Glomerular endothelial cell (primary cell): ENCODE measurements at regions not wholly inside any gene's neighbourhood (a gene's known extent, or its start where the extent isn't known, plus 50 kb on each side); places are given as distances from the start of the nearest gene placed in this dataset.

Source experiments
- DNase-seq: peaks from one replicate; pipeline ENCODE4 v3.0.0-alpha.2; 2011; ENCODE audit warnings: low read depth, low spot score; ENCODE audit errors: extremely low read depth

DNA sequence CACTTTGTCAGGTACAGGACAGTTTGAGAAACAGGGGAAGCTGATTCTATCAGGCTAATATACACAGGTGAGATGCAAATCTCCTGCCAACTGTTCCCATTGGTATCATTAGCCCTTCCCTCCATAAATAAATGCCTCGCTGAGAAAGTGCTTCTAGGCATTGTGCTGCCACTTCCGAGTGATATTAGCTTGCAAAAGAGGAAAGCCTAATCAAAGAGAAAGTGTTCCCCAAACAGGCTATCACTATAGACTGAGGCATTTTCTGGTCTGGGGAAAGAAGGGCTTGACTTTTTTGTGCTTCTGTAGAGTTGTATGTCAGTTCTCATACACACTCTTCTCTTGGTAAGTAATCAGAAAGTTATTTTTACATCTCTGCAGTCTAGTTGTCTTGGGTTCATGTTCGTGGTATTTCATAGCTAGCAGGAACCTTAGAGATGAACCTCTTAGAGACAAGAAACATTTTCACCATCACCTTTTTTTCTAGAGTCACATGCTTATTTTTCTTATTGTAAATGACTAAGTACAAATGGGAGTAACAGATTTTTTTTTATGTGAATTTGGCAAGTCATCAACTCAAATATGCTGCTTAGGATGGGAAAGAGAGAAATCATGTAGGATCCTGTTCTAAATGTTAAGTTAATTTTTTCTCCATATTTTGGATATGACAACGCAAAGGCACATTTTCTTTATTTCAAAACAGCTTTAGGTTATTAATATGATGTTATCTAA is 1009.8 kb downstream of the ADGRL3 start:
- DNase-seq: no peak

GRCh38 chr4:62208921-62209320 is 1008.8 kb downstream of the ADGRL3 start:
- no peak for DNase-seq

DNA sequence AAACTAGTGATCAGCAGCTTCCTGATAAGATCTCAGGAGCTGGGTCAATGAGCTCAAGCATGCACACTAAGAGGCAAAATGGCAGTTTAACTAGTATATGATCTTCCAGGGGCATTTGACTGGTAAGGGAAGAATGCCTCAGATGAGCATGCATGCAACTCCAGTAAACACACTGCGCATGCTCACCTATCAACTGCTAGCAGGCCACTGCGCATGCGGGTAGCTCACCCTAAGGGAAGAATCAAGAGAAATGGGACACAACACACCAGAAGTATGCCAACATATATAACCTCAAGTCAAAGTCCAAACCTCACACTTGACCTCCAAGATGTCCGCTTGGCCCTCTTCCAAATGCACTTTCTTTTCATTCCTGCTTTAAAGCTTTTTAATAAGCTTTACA is 1004.0 kb downstream of the ADGRL3 start:
- DNase-seq: no peak

DNA sequence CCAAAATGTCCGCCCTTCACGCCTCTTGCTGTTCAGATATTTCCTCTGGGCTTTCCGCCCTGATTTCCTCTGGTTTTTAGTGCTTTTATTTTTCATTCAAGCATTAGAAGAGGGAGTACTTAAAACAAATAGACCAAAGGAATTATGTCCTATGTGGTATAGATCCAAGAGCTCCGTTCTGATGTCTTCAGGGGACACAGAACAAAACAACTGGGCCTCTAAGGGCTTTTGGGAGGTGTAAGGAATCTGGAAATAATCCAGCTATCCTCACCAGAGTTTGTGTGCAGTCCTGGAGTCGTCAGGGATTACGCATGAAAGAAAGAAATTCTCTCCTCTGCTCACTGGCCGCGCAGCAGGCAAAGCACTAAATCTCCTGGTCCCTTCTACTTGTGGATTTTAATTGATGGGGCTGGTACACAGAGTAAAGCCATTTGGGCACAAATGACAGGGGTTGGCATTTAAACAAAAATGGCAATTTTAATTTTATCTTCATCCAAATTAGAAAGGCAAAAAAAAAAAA is 999.2 kb downstream of the ADGRL3 start:
- DNase-seq: no peak

- DNase-seq: no peak
These were observed 996.2 kb downstream of the ADGRL3 start for GRCh38 chr4:62196338-62196737.

DNA sequence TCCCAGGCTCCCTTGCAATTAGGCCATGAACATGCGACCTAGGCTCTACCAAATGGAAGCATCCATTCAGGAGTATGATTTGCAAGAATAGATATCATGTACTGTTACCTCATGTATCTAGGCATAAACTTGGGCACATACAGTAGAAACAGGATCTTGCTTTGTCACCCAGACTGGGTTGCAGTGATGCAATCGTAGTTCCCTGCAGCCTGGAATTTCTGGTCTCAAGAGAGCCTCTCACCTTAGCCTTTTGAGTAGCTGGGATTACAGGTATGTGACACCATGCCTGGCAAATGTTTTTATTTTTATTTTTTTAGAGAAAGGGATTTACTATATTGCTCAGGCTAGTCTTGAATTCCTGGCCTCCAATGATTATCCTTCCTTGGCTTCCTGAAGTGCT is 994.2 kb downstream of the ADGRL3 start:
- DNase-seq: no peak

DNA sequence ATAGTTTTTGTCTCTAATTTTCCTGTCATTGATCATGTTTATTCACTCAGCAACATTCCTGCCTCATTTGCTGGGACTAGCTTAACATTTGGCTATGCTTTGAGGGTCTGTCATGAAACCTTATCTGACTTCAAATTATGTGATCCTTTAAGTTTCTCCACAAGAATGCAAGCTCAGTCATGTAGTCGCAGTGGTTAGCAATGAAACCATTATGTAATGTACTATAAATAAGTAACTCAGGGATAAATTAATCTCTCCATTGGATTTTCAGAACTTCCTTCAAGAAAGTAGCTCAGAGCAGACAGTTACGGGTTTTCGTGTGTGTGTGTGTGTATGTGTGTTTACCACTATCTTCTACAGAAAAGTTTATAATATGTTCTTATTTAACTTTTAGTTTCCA is 993.6 kb downstream of the ADGRL3 start:
- no peak for DNase-seq

DNA sequence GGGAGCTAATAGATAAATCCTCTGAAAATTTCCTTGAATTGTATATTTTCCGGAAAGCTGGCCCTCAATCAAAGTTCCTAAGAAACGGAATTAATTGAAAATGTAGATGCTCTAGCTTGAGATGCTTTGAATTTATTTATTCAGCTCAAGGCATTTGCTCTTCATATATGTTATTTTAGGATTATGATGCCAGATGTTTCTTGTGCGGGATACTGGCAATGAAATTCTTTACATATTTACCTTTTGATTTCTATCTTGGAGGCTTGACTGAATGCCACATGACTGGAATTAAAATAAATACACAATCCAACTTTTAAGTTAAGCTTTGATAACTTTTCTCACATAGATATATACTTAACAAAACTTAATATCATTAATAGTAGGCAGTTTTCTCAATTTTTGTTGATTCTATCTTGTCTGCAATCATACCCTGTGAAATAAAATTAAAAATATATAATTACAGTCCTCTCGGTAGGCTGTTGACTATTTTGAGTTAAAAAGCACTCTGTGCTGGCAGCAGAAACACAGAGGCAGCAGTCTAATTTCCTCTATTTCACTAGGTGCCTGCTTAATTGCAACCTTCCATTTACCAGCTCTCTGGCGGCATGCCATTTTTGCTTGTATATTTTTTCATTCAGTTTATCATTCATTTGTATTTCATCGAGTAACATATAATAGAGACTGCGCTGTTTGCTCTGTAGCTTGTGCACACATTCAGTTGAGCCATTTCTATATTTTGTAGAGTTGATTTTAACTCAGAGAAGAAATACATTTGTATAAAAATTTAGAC is 991.5 kb downstream of the ADGRL3 start:
- DNase-seq: no peak

- DNase-seq: no peak
These were observed 970.1 kb downstream of the ADGRL3 start for GRCh38 chr4:62170235-62170634.

- no peak for DNase-seq
These were observed 968.6 kb downstream of the ADGRL3 start for GRCh38 chr4:62168681-62169080.

DNA sequence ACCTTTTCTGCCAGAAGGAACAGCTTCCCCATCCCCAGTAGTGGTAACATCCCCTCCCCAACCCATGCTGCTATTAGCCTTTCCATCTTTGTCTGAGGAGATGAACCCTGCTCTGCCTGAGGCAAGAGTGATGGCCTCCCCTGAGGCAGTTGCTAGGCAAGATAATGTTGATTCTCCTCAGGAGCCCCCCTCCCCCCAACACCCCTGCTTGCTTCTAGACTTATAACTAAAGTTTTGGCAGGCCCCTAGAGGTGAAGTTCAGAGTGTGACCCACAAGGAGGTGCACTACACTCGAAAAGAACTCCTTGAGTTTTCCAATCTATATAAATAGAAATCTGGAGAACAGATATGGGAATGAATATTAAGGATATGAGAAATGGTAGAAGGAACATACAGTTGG is 962.5 kb downstream of the ADGRL3 start:
- DNase-seq: no peak

DNA sequence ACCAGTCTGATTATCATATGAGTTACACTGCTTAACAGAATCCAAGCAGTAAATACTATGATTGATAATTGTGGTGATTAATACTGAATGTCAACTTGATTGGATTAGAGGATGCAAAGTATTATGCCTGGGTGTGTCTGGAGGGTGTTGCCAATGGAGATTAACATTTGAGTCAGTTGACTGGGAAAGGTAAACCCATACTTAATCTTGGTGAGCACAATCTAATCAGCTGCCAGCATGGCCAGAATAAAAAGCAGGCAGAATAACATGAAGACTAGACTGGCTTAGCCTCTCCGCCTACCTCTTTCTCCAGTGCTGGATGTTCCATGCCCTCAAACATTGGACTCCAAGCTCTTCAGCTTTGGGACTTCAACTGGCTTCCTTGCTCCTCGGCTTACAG is 961.3 kb downstream of the ADGRL3 start:
- no peak for DNase-seq

GRCh38 chr4:62159876-62160275 is 959.8 kb downstream of the ADGRL3 start:
- DNase-seq: no peak

- no peak for DNase-seq
These were observed 959.2 kb downstream of the ADGRL3 start for GRCh38 chr4:62159306-62159705.

GRCh38 chr4:62156205-62156604 is 956.1 kb downstream of the ADGRL3 start:
- no peak for DNase-seq

GRCh38 chr4:62145276-62145675 is 945.1 kb downstream of the ADGRL3 start:
- DNase-seq: no peak

DNA sequence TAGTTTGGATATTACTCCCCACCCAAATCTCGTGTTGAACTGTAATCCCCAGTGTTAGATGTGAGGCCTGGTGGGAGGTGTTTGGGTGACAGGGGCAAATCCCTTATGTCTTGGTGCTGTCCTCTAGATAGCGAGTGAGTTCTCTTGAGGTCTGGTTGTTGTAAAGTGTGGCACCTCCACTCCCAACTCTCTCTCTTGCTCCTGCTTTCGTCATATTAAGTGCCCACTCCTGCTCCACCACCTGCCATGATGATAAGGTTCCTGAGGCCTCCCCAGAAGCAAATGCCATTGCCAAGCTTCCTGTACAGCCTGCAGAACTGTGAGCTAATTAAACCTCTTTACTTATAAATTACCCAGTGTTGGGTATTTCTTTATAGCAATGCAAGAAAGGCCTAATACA is 944.3 kb downstream of the ADGRL3 start:
- DNase-seq: no peak

DNA sequence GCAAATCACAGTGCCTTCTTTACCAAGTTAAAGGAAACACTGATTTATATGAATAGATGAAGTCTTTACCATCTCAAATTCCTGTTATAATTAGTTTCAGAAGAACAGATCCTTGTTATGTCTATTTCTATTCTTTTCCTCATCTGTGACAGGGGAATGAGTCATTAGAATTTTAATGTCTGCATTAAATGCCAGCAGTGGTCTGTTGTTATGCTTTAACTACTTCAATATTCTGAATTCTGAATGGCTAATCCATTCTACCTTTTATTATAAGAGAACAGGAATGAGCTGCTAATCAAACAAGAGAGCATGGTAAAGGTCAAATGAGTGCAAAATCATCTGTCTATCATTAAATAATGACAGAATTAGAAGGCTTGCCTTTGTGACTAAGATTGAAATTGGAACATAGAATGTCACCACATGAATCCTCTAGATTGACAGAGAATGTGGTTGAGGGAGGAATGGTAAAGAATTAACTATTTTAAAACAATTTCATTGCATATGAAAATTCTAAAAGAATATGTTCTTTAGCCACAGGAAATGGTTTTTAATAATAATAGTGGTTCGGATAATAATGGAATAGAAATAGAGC is 935.5 kb downstream of the ADGRL3 start:
- no peak for DNase-seq

GRCh38 chr4:62133977-62134376 is 933.9 kb downstream of the ADGRL3 start:
- no peak for DNase-seq

DNA sequence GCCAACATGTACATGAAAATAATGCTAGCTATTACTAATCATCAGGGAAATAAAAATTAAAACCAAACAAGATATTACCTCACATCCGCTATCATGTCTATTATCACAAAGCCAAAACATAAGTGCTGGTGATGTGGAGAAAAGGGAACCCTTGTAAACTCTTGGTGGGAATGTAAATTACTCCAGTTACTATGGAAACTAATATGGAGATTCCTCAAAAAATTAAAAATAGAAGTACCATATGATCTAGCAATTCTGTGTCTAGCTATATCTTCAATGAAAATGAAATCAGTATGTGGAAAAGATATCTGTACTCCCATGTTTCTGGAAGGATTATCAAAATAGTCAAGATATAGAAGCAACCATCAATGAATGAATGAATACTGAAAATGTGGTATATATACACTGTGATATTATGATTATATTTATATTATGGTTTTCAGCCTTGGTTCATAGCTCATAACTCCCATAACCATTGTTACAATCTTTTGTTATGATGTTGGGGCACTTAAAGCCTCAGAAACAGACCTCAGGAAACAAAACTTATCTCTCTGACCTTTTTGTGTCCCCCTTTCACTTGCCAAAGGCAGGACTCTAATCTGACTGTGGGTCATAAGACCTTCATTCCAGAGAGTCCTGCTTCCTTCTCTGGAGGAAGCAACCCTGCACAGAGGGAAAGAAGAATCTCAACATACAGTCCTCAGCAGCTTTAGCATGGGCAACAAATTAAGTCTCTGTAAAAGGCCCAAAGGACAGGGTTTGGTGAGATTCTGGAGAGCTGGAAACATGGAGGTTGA is 933.2 kb downstream of the ADGRL3 start:
- no peak for DNase-seq

DNA sequence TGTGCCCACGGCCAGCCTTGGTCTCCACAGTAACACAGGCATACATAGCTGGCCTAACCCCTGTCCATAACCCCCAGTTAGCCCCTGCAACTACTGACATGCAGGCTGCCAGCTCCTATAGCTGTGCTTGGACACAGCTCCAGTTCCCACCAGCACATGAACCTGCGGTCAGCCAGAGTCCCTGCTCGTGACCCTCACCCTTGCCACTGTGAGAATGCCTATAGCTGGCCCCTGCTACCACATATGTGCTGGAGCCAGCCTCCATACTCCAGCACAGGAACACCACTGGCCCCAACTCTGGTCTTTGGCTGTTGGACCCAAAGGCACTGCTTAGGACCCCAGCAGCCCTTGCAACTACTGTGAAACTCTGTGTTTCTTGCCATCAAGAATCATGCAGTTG is 930.9 kb downstream of the ADGRL3 start:
- no peak for DNase-seq
